GF-D8 (cell line): ENCODE measurements at regions not wholly inside any gene's neighbourhood (a gene's known extent, or its start where the extent isn't known, plus 50 kb on each side); places are given as distances from the start of the nearest gene placed in this dataset.
"Not testable (repeated sequence)": the region's sequence is repeated elsewhere in the genome, so short reads cannot be mapped to it uniquely, and the experiment has no call there.

Source experiments
- DNase-seq: peaks from one replicate; lab custom pipeline; 2025; lab: John Stamatoyannopoulos, UW

DNA sequence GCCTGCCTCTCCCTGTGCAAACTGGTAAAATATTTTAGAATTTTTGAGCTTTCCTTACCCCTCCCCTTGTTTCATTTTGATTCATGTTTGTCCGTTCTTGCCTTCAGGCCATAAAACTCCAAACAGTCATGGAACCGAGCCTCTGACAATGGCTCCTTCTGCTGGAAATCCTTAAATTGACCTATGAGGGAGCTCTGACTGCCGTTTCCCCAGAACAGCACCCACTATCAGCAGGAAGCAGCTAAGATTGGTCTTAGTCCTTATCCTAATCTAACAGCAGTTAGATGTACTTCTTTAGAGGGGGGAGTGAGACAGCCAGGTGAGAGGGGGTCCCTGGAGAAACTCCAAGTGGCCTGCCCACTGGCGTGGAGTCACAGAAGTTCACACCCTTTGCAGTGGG lies 106.7 kb downstream of the FAM174A start:
- no peak for DNase-seq

DNA sequence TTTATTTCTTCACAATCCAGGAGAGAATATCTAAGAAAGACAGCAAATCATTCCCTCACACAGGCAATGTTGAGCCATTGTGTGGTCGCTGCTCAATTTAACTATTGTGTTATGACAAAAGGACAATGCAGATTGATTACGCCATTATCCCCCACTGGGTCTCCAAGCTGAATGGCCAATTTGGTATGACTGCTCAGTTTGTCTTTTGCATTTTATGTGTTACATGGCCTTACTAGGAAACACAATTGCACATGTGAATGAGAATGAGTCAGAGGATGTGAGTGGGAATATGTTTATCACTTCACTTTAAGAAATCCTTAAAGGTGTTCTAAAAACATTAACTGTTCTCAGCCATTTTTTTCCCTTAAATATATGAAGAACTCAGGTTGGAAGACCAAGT lies 108.3 kb downstream of the FAM174A start:
- no peak for DNase-seq

DNA sequence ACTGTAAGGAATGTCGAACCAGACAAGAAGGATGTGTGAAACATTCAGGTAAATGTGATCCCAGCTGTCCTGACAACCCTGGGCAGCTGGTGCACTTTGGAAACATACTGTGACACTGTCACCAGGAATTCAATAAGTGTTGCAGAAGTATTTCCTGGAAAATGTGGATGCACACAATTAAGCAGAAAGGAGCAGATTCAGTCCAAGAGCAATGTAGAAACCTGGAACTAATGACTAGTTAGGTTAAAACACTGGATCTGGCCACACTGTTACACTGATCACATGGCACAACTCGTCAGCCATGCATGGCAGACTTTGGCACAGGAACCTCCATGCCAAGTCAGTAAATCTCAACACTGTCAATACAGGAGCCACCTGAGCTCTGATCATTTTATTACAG lies 109.0 kb downstream of the FAM174A start:
- no peak for DNase-seq

DNA sequence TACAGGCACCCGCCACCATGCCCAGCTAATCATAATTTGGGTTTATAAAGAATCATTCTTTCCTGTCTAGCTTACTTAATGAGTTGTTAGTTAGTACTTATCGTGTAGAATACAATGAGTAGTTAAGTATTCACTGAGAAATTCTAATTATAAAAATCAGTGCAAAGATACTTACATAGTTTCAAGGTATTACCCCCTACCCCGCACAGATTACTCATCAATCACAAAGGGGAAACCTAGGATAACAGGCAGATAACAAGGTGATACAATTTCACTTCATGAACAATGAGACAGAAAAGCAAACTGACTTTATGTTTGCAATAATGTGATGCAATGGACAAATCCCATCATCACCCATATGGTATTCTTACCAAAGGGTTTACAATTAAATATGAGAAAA lies 109.6 kb downstream of the FAM174A start:
- no peak for DNase-seq

DNA sequence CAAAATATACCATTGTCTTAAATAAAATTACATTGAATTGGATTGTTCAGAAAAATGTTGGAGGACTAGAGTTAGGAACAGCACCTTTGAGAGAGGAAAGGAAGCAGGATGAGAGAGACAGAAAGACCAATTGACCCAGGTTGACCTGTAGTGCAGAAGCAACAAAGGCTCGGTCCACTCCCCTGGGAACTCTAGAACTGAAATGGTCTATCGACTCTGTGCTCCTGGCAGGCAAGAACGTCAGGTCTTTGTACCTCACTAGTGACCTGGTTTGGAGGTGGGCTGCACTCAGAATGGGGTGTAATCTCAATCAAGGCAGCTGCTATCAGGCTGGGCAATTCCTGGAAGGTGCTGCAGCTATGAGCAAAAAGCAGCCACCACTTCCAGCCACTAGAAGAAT lies 110.8 kb downstream of the FAM174A start:
- no peak for DNase-seq

DNA sequence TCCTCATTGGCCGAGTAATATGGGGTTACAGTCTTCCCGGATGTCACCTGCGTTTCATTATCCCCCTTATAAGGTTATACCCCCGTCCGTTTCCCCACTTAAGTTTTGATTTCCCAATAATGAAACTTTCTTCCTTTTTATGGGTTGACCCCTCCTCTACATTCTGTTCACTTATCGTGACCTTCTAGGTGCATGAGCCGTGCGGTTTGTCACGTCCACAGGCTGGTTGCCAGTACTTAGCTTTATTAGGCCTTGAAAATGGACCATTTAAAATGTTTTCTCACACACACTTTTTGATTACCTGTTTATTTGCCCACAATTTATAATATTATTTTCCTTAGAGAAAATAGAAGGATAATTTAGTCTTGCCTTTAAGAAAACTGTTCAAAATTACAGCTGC lies 111.5 kb downstream of the FAM174A start:
- DNase-seq = no peak

DNA sequence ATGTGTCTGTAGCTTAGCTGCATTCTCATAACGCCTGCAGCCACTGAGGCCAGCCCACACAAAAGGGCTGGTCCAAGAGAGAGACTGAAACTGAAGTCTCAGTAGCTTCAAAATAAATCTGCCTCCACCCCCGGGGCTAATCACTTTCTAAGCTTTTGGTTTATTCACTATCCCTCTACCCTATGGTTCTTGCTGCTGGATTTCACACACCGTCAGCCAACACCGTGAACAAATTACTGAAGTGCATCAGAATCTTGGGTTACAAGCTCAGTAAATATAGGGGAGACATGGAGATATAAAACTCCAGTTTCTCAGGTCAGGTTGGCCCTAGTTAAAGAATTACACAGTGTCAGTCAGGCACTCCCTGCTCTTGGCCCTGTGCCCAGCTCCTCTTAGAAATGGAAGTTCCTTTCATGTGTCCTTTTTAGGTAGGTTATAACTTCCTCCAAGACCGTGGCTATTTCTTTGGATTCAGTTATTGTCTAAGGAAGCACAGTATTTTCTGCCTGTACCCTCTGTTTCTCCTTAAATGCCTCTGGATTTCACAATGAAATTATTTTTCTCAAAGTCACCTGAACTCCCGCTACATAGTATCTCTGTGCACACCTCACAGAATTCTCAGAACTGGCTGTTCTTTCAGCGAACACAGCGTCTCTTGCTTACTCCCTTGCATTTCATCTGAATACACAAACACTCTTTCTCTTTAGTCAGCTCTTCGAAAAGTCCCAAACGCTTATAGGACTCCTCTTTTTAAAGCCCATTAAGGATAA lies 112.5 kb downstream of the FAM174A start:
- no peak for DNase-seq

DNA sequence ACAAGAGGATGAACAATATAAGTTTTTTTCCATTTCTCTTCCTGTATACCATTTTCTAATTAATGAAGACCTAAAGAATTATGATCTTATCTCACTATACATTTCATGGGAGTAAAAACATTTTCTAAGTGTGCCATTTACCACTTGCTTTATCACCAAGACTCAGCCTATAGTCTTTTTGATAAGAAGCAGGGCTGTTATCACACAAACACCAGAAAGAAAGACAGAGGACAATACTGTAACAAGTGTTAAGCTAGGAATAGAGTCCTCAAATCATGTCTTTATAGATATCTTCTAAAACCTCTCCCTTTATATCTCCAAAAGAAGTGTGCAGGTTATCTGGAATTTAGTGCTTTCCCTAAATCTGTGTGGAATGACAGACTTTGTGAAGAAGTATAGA lies 119.7 kb downstream of the FAM174A start:
- DNase-seq = no peak

DNA sequence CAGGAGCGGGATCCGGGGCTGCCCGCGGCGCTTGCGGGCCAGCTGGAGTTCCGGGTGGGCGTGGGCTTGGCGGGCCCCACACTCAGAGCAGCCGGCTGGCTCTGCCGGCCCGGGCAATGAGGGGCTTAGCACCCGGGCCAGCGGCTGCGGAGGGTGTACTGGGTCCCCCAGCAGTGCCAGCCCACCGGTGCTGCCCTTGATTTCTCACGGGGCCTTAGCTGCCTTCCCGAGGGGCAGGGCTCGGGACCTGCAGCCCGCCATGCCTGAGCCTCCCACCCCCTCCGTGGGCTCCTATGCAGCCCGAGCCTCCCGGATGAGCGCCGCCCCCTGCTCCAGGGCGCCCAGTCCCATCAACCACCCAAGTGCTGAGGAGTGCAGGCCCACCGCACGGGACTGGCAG lies 121.6 kb downstream of the FAM174A start:
- not testable (repeated sequence) for DNase-seq

DNA sequence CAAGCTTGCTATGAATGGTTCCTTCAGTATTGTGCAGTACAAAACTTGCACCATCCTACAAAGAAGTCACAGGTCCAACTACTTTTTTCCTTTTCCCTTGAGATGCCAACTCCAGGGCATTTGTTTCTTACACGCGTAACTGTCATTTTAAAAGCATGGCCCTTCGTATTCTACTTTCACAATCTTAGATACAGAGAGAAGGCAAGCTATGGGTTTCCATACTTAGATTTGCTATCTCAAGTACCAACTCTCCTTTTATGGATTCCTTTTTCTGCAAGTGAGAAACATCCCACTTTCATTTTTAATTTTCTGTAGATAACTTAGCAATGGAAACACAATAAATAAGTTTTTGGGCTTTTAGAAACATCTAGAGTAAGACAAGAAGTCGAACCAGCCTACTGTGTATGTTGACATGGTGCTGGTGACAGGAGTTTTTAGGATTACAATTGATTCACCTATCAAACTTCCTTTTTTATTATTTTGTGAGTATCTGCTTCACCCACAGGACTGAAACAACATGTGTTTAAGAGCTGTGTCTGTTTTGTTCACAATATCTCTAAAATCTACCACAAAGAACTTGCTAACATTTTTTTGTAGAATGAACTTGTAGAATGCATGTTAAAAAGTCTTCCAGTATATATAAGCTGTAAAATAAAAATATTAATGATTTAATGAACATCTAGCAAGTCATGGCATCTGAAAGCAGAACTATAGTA lies 124.1 kb downstream of the FAM174A start:
- no peak for DNase-seq

DNA sequence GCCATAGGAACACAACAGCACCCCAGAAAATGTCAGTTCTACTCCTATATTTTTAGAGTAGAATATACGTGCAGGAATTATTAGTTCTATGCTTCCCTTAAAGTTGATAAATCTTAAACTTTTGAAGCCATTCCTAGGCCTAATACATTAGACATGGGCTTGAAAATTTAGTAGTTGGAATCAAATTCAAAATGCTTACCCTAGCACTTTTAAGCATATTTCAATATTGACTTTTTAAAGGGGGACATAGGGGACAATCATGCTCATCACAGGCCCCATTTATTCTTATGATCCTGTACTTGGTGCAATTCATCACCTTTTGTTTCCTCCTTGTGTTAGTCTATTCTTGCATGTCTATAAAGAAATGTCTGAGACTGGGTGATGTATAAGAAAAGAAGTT lies 129.0 kb downstream of the FAM174A start:
- DNase-seq = no peak

DNA sequence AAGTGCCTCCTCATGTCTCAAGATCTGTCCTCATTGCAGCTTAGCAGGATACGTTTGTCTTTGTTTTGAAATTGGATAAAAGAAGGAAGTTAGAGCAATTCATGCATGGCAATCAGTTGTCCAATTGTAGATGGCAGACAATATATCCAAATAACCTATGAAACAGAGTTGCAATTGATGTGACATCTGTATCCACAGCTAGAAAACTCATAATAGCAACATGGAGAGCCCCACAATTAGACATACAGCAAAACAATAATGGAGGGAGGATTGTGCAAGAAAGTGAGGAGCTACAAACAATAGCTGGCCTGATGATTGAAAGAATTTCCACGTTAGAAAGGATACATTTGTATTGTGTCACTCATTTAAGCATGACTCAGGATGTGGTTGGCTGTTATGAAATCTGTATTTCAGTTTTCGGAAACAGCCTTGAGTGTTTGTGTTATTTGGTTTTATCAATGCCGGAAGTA lies 132.0 kb downstream of the FAM174A start:
- peak; percentile 68 for DNase-seq

DNA sequence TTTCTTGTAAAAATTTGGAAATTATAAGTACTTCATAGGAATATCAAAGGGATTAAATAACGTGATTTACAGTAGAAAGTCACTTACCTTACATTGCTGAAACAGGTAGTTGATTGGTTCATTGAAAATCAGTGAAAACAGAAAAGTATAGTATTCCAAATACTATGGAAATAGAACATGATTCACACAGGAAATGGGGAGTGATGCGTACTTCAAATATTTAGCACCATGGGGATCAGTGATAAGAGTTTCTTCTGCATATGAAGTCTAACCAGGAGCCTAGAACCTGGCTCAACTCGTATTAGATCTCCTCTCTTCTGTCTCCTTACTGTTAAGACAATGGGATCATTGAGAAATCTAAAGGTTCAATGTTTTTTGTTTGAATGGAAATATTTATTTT lies 133.3 kb downstream of the FAM174A start:
- DNase-seq = no peak

DNA sequence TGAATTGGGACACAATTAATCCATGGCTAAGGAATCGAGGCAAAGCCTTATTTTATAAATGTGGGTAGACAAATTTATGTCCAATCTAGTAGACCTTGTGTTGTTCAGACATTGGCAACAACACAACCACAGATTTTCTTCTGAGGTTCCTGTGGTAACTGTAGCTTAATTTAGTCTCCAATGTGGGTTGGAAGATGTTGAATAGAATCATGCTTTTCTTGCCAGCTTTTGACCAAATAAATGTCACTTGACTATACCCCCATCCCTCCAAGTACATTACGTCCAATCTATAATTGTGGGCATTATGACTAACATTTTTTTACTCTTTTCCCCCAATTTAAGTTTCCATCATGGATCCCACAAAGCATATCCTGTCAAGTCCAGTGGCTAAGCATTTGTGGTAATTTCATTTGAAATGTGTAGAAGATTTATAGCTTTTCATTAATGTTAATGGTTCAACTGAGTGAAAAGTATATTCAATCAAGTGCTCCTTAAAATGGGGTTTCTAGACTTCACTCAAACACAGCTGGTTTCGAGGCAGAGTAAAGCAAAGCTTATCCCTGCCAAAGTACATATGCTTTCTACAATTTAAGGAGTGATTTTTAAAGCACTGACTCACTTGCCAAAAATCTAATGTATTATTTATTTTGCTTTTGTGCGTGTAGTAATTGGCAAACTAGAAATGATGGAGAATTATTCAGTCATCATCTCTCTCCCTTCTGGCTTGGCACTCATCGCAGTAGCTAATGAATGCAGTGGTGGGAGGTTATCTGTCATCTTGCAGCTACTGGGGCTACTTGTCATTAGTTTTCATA lies 141.8 kb downstream of the FAM174A start:
- no peak for DNase-seq

DNA sequence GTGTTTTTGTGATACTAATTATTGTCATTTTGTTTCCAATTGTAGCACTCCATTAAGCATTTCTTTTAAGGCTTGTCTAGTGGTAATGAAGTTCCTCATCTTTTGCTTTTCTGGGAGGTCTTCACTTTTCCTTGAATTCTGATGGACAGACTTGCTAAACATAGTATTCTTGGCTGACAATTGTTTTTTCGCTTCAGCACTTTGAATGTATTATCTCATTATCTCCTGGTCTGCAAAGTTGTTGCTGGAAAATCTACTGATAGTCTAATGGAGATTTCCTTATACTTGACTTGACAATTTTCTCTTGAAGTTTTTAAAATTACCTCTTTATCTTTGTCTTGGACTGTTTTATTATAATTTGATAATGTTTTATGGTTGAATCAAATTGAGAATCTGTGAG lies 147.5 kb downstream of the FAM174A start:
- DNase-seq = no peak

DNA sequence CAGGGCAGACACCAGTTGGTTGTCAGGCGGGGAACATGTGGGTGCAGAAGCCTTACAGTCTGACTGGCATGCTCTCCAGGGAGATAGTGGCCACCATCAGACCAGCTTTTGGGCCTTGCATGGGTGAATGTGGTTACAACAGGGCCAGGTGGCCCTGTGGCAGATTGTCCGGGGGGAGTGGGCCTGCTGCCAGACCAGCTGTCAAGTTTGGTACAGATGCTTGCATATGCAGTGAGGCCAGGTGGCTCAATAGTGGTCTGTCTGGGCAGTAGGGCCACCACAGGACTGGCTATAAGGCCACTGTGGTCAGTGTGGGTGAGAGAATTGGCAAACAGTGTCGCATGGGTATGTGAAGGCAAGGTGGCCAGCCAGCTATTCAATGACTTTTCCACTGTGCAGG lies 148.7 kb downstream of the FAM174A start:
- DNase-seq = no peak

DNA sequence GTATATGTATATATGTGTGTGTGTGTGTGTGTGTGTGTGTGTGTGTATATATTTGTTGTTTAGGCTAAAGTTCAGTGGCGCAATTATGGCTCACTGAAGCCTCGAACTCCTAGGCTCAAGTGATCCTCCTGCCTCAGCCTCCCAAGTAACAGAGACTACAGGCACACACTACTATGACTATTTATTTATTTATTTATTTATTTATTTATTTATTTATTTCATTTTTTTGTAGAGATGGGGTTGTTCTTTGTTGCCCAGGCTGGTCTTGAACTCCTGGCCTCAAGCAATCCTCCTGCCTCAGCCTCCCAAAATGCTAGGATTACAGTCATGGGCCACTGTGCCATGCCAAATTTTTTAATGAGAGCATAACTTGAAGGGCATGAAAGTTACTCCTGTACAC lies 149.9 kb downstream of the FAM174A start:
- DNase-seq = not testable (repeated sequence)

DNA sequence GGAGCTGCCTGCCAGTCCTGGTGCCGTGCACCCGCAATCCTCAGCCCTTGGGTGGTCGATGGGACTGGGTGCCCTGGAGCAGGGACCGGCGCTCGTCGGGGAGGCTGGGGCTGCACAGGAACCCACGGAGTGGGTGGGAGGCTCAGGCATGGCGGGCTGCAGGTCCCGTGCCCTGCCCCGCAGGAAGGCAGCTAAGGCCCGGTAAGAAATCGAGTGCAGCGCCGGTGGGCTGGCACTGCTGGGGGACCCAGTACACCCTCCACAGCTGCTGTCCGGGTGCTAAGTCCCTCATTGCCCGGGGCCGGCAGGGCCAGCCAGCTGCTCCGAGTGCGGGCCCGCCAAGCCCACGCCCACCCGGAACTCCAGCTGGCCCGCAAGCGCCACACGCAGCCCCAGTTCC lies 153.7 kb downstream of the FAM174A start:
- not testable (repeated sequence) for DNase-seq

DNA sequence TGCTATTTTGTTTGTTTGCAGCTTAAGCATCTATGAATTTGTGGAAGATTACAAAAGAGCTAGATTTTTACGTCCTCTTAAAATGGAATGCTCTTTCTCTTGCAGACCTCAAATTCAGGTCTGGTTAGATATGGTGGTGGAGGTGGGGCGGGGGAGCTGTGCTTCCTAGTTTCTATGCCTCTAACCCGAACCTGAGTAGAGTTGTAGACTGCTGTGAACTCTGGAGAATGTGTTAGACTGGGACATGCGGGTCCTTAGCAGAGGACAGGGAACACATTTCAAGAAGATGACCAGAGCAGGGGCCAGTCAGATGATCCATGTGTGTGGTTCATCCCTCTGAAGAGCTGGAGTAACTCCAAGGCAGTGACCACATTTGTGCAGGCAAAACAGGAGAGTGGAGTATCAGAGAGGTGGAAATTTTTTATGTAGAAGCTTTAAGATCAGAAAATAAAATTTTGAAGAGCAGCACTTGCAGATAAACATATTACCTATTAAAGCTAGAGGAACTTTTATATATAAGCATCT lies 154.9 kb downstream of the FAM174A start:
- DNase-seq = no peak

DNA sequence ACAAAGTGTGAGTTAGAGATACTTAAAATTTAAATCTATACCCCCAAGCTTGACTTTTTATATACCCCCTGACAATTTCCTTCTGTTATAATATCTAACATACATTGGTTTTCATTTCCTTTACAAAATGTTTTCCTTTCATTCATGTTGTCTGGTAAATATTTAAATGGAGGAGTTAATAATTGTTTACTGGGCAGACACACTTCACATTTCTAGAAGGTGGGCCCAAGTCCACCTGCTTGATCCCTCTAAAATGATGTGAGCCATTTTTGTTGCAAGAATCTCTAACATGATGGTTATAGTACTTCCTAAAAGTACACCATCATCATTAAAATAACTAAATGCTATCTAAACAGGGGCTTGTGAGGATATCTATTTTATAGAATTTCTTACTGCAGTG lies 155.9 kb downstream of the FAM174A start:
- no peak for DNase-seq

DNA sequence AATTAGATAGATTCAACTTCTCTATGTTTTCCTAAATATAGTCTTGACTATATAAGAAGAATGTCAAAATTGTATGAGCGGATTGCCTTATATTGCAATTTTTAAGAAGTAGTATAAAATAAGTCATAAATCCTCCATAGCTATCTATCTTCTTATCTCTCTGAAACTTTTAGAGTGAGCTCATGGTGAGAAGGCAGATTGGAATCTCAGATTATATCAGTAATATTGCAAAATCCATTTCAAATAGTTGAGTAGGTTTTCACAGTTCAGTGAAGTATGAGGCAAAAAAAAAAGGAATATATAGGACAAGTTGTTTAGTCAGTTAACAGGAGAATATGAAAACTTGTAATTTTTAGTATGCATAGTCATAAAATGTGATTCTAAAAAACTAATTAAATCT lies 156.4 kb downstream of the FAM174A start:
- DNase-seq = no peak

DNA sequence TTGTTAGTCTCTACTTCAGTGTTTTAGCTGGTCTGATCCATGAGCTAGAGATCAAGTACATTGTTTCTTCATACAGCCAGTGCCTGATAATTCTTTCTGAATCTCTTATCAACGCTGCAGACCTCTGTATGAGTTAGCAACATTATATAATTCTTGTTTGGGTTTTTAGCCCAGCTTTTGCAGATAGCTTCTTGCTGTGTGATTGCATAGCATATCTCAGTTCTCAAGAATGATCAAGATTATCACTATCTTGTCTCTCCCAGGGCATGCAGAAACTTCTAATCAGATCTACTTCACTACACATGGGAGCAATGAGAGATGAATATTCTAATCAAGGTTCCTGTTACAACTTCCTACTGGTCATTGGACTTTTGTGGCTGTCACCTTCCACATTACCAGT lies 158.3 kb downstream of the FAM174A start:
- no peak for DNase-seq

DNA sequence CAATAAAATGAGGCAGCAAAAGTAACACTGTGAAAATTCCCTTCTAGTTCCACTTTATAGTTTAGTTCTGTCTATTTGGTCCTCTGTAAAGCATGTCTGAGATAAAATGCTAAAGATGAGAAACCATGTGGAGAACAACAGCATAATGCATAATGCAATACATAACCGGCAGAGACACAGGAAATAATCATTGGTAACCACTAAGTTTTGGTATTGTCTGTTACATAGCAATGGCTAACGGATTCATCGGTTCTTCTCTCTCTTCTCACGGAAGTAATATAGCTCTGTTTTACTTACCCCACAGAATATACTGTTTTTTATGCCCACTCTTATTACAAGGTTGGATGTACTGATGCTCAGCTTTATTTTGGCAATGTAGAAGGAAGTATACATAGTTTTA lies 158.9 kb downstream of the FAM174A start:
- no peak for DNase-seq
